ENCODE measurements at regions not wholly inside any gene's neighbourhood (a gene's known extent, or its start where the extent isn't known, plus 50 kb on each side); places are given as distances from the start of the nearest gene placed in this dataset.

DNA sequence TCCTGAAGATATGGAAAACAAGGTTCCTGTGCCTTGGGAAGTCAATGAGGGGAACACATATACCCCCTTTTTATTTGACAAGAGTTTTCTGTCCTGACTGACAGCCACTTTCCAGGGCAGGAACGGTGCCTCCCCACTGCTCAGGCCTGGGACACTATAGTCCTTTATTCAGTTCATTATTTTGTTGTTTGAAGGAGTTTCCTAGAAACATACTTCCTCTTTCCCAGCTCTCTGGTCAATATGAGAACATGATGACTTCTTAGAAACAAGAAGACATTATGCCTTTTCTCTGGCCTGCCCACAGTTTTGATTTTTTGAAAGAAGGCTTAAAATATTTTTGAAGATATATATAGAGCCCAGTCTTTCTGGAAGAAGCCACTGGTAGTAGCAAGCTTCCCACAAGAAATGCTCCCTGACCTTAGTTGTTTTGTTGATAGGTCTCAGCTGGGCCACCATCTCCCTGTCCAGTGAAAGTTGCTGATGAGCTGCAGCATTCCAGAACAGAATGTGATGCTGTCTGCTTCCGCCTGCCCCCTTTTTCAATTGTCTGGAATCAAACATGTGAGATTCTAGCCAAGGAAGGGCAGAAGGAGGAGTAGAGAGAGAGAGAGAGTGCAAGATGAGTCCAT, 122.7 kb upstream of the ADRA1D start:
- H3K23me2 ChIP-seq (ENCODE audit: low read depth, low read length), result no peaks in the 10 kb centered on the region
- no peak overlapping the region for H3K4ac ChIP-seq (replicated peaks; ENCODE audit: insufficient read length, low read depth, low read length)
- H3K27ac ChIP-seq (ENCODE audit: low read depth, low read length), result no peak overlapping the region
- no peak overlapping the region for H2BK120ac ChIP-seq (replicated peaks; ENCODE audit: low read depth, low read length)
- no peak overlapping the region for H2AFZ ChIP-seq (ENCODE audit: low read length)
- ChIA-PET CTCF (ENCODE audit: partially characterized antibody) (no interaction called here), POLR2A (ENCODE audit: partially characterized antibody) (no interaction called here)
- no peak overlapping the region for H2BK15ac ChIP-seq (ENCODE audit: low read length)
- 89% methylated on average over 2 of the region's 2 CpGs; no CpG with 5 or more reads in 1 of the 2 experiments for WGBS, 2 experiments (ENCODE audit: extremely low coverage in 1 of 2, insufficient coverage in 1 of 2, insufficient read length in 1 of 2, insufficient replicate concordance in 2 of 2, low coverage in 1 of 2, low lambda C conversion rate in 2 of 2, missing lambda C conversion rate in 1 of 2)
- H3K36me3 ChIP-seq (ENCODE audit: control insufficient read depth in 2 of 4, insufficient read depth in 4 of 4, low read length in 3 of 4), result no peaks in the 10 kb centered on the region
- no peaks in the 10 kb centered on the region for H3K27me3 ChIP-seq (replicated peaks in 1 of 4; ENCODE audit: control insufficient read depth in 3 of 4, extremely low read depth in 1 of 4, insufficient read depth in 3 of 4, low read length in 3 of 4)
- no peak overlapping the region for H2BK5ac ChIP-seq (ENCODE audit: low read depth, low read length)
- no peak overlapping the region for H2BK12ac ChIP-seq (ENCODE audit: low read depth, low read length)
- H3K14ac ChIP-seq (ENCODE audit: insufficient read length), result no peak overlapping the region
- no peak for FAIRE-seq
- no peak overlapping the region for H3K4me3 ChIP-seq (ENCODE audit: extremely low read depth in 1 of 4, insufficient read depth in 2 of 4, low read depth in 3 of 4, low read length in 4 of 4)
- no peaks in the 10 kb centered on the region for H3K79me1 ChIP-seq (ENCODE audit: low read depth, low read length)
- no peak overlapping the region for H2AK5ac ChIP-seq (ENCODE audit: low read depth, low read length)
- no peak overlapping the region for H3K56ac ChIP-seq (replicated peaks; ENCODE audit: insufficient read length, low read depth, low read length)
- H3K4me2 ChIP-seq (ENCODE audit: insufficient read depth in 1 of 2, low read depth in 2 of 2, low read length in 2 of 2), result no peak overlapping the region
- H2BK20ac ChIP-seq (ENCODE audit: low read length), result no peak overlapping the region
- H3K4me1 ChIP-seq (replicated peaks in 1 of 4; ENCODE audit: control insufficient read depth in 3 of 4, insufficient read depth in 4 of 4, low read length in 3 of 4), result no peaks in the 10 kb centered on the region
- no peaks in the 10 kb centered on the region for H3K9me3 ChIP-seq (ENCODE audit: insufficient read depth in 2 of 2, low read depth in 1 of 2, low read length in 1 of 2)
- H3K79me2 ChIP-seq (ENCODE audit: control insufficient read depth in 1 of 2, insufficient read depth in 2 of 2, low read length in 2 of 2), result no peaks in the 10 kb centered on the region
- H4K20me1 ChIP-seq (replicated peaks in 1 of 2; ENCODE audit: control insufficient read depth in 1 of 2, insufficient read depth in 2 of 2, low read length in 2 of 2), result no peaks in the 10 kb centered on the region
- H3K9ac ChIP-seq (replicated peaks in 1 of 4; ENCODE audit: extremely low read depth in 1 of 4, low read depth in 3 of 4, low read length in 3 of 4), result no peak overlapping the region
- DNase-seq (ENCODE audit: low read depth in 1 of 2, low spot score in 2 of 2), result no peak
- no peak overlapping the region for H3K23ac ChIP-seq (ENCODE audit: insufficient read length)
- H4K8ac ChIP-seq (ENCODE audit: extremely low read depth, insufficient read depth, low read length), result no peak overlapping the region
- no peak overlapping the region for H4K91ac ChIP-seq (replicated peaks; ENCODE audit: insufficient read length, low read length)
- H4K5ac ChIP-seq (ENCODE audit: insufficient read length, low read depth, low read length), result no peak overlapping the region
- H3K18ac ChIP-seq (ENCODE audit: extremely low read depth, low read length), result no peak overlapping the region
- no peak for TF ChIP-seq TAF7 (optimal IDR thresholded peaks at IDR 0.05; ENCODE audit: borderline replicate concordance, low read depth, low read length)
- TF ChIP-seq TCF12 (IDR thresholded peaks at IDR 0.05; ENCODE audit: low read depth, low read length), result no peak
- no peak for TF ChIP-seq KDM4A (IDR thresholded peaks at IDR 0.05; ENCODE audit: low read depth, low read length, severe bottlenecking)
- TF ChIP-seq, protein P1, sequence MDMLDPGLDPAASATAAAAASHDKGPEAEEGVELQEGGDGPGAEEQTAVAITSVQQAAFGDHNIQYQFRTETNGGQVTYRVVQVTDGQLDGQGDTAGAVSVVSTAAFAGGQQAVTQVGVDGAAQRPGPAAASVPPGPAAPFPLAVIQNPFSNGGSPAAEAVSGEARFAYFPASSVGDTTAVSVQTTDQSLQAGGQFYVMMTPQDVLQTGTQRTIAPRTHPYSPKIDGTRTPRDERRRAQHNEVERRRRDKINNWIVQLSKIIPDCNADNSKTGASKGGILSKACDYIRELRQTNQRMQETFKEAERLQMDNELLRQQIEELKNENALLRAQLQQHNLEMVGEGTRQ (IDR thresholded peaks at IDR 0.05; ENCODE audit: low read length), result no peak
- TF ChIP-seq SIN3A (conservative IDR thresholded peaks at IDR 0.05 in 1 of 2, IDR thresholded peaks at IDR 0.05 in 1 of 2; ENCODE audit: low read depth in 1 of 2, low read length in 2 of 2), result no peak
- TF ChIP-seq CHD1 (IDR thresholded peaks at IDR 0.05; ENCODE audit: low read depth, low read length), result no peak
- TF ChIP-seq CBX5 (IDR thresholded peaks at IDR 0.05; ENCODE audit: low read depth, low read length), result no peak
- no peak for TF ChIP-seq EZH2 (IDR thresholded peaks at IDR 0.05; ENCODE audit: low read depth, low read length, severe bottlenecking)
- TF ChIP-seq SIX5 (IDR thresholded peaks at IDR 0.05; ENCODE audit: low read depth, low read length), result no peak
- no peak for TF ChIP-seq EGR1 (IDR thresholded peaks at IDR 0.05; ENCODE audit: borderline replicate concordance, low read depth, low read length)
- TF ChIP-seq PHF8 (conservative IDR thresholded peaks at IDR 0.05; ENCODE audit: low read depth, low read length), result no peak
- no peak for TF ChIP-seq MAFK (IDR thresholded peaks at IDR 0.05; ENCODE audit: low read depth, low read length)
- no peak for TF ChIP-seq SAP30 (IDR thresholded peaks at IDR 0.05; ENCODE audit: insufficient read depth, insufficient replicate concordance, low read length)

Data from H1 (cell line).